ENCODE measurements at regions not wholly inside any gene's neighbourhood (a gene's known extent, or its start where the extent isn't known, plus 50 kb on each side); places are given as distances from the start of the nearest gene placed in this dataset.

- H2AFZ ChIP-seq (ENCODE audit: low read depth, low read length): no peak overlapping the region
- no peaks in the 10 kb centered on the region for H3K4me1 ChIP-seq (ENCODE audit: low read length)
- H3K79me2 ChIP-seq (ENCODE audit: low read length): no peaks in the 10 kb centered on the region
- no peaks in the 10 kb centered on the region for H3K9me3 ChIP-seq (ENCODE audit: insufficient read depth, low read length)
- H3K27ac ChIP-seq (ENCODE audit: low read length): no peak overlapping the region
- H3K36me3 ChIP-seq (replicated peaks; ENCODE audit: low read depth, low read length): no peaks in the 10 kb centered on the region
- TF ChIP-seq EZH2phosphoT487 (IDR thresholded peaks at IDR 0.05; ENCODE audit: low read depth): no peak
- no peak for TF ChIP-seq CTCF (IDR thresholded peaks at IDR 0.05; ENCODE audit: low read depth, low read length)
- H3K4me3 ChIP-seq (ENCODE audit: low read length): no peak overlapping the region
- H4K20me1 ChIP-seq (ENCODE audit: insufficient read depth, low read length): no peaks in the 10 kb centered on the region
- no peak overlapping the region for H3K9ac ChIP-seq (ENCODE audit: low read length)
- no peak overlapping the region for H3K4me2 ChIP-seq (ENCODE audit: low read length)
- no peaks in the 10 kb centered on the region for H3K27me3 ChIP-seq (ENCODE audit: low read depth, low read length)
Measured at GRCh38 chr5:105688227-105688792, 1982.4 kb downstream of the EFNA5 start.

- Histone ChIP-seq H2AFZ (ENCODE audit: low read depth, low read length) (no peak overlapping the region), H3K9ac (ENCODE audit: low read length) (no peak overlapping the region), H3K4me3 (ENCODE audit: low read length) (no peak overlapping the region), H3K4me2 (ENCODE audit: low read length) (no peak overlapping the region), H3K79me2 (ENCODE audit: low read length) (no peaks in the 10 kb centered on the region), H3K27ac (ENCODE audit: low read length) (no peak overlapping the region), H4K20me1 (ENCODE audit: insufficient read depth, low read length) (no peaks in the 10 kb centered on the region), H3K4me1 (ENCODE audit: low read length) (no peaks in the 10 kb centered on the region), H3K9me3 (ENCODE audit: insufficient read depth, low read length) (no peaks in the 10 kb centered on the region), H3K27me3 (ENCODE audit: low read depth, low read length) (no peaks in the 10 kb centered on the region), H3K36me3 (replicated peaks; ENCODE audit: low read depth, low read length) (no peaks in the 10 kb centered on the region)
- TF ChIP-seq EZH2phosphoT487 (IDR thresholded peaks at IDR 0.05; ENCODE audit: low read depth) (no peak), CTCF (IDR thresholded peaks at IDR 0.05; ENCODE audit: low read depth, low read length) (no peak)
Measured at GRCh38 chr5:105687493-105687892, 1983.2 kb downstream of the EFNA5 start.

- H4K20me1 ChIP-seq (ENCODE audit: insufficient read depth, low read length): no peaks in the 10 kb centered on the region
- no peak overlapping the region for H3K27ac ChIP-seq (ENCODE audit: low read length)
- H2AFZ ChIP-seq (ENCODE audit: low read depth, low read length): no peak overlapping the region
- H3K9me3 ChIP-seq (ENCODE audit: insufficient read depth, low read length): no peaks in the 10 kb centered on the region
- H3K79me2 ChIP-seq (ENCODE audit: low read length): no peaks in the 10 kb centered on the region
- H3K27me3 ChIP-seq (ENCODE audit: low read depth, low read length): no peaks in the 10 kb centered on the region
- H3K4me3 ChIP-seq (ENCODE audit: low read length): no peak overlapping the region
- H3K4me1 ChIP-seq (ENCODE audit: low read length): no peaks in the 10 kb centered on the region
- no peaks in the 10 kb centered on the region for H3K36me3 ChIP-seq (replicated peaks; ENCODE audit: low read depth, low read length)
- H3K9ac ChIP-seq (ENCODE audit: low read length): no peak overlapping the region
- no peak for TF ChIP-seq EZH2phosphoT487 (IDR thresholded peaks at IDR 0.05; ENCODE audit: low read depth)
- no peak for TF ChIP-seq CTCF (IDR thresholded peaks at IDR 0.05; ENCODE audit: low read depth, low read length)
- H3K4me2 ChIP-seq (ENCODE audit: low read length): no peak overlapping the region
Measured at GRCh38 chr5:105685884-105686283, 1984.9 kb downstream of the EFNA5 start.

- H3K36me3 ChIP-seq (replicated peaks; ENCODE audit: low read depth, low read length): no peaks in the 10 kb centered on the region
- no peaks in the 10 kb centered on the region for H3K27me3 ChIP-seq (ENCODE audit: low read depth, low read length)
- H3K4me2 ChIP-seq (ENCODE audit: low read length): no peak overlapping the region
- no peak overlapping the region for H3K9ac ChIP-seq (ENCODE audit: low read length)
- H3K4me3 ChIP-seq (ENCODE audit: low read length): no peak overlapping the region
- no peak overlapping the region for H3K27ac ChIP-seq (ENCODE audit: low read length)
- H4K20me1 ChIP-seq (ENCODE audit: insufficient read depth, low read length): no peaks in the 10 kb centered on the region
- H3K79me2 ChIP-seq (ENCODE audit: low read length): no peaks in the 10 kb centered on the region
- H3K4me1 ChIP-seq (ENCODE audit: low read length): no peaks in the 10 kb centered on the region
- H2AFZ ChIP-seq (ENCODE audit: low read depth, low read length): no peak overlapping the region
- TF ChIP-seq EZH2phosphoT487 (IDR thresholded peaks at IDR 0.05; ENCODE audit: low read depth) (no peak), CTCF (IDR thresholded peaks at IDR 0.05; ENCODE audit: low read depth, low read length) (no peak)
- H3K9me3 ChIP-seq (ENCODE audit: insufficient read depth, low read length): no peaks in the 10 kb centered on the region
Measured at GRCh38 chr5:105684799-105685198, 1985.9 kb downstream of the EFNA5 start.
